GM21786 (cell line): ENCODE measurements at regions not wholly inside any gene's neighbourhood (a gene's known extent, or its start where the extent isn't known, plus 50 kb on each side); places are given as distances from the start of the nearest gene placed in this dataset.

ENCODE experiments used
- ATAC-seq: cut with Tn5 transposase; IDR thresholded peaks from one replicate; pipeline ENCODE4 v1.9.1; 2021; ENCODE audit not compliant: unreplicated experiment

- no peak for ATAC-seq
Measured at GRCh38 chr3:10759495-10759894, 56.5 kb upstream of the SLC6A11 start.

- ATAC-seq: no peak
Measured at GRCh38 chr3:10760199-10760598, 55.8 kb upstream of the SLC6A11 start.

GRCh38 chr3:10761583-10761982 is 54.4 kb upstream of the SLC6A11 start:
- no peak for ATAC-seq

- no peak for ATAC-seq
Measured at GRCh38 chr3:10762116-10762515, 53.9 kb upstream of the SLC6A11 start.

- ATAC-seq: no peak
Measured at GRCh38 chr3:10762611-10763247, 53.3 kb upstream of the SLC6A11 start.

GRCh38 chr3:10763248-10763620 is 52.8 kb upstream of the SLC6A11 start:
- no peak for ATAC-seq

- ATAC-seq: no peak
Measured at GRCh38 chr3:10763817-10764258, 52.2 kb upstream of the SLC6A11 start.

GRCh38 chr3:10764259-10765051 is 51.6 kb upstream of the SLC6A11 start:
- ATAC-seq: no peak

- no peak for ATAC-seq
Measured at GRCh38 chr3:10766049-10766705, 49.9 kb upstream of the SLC6A11 start.
